ENCODE measurements at regions not wholly inside any gene's neighbourhood (a gene's known extent, or its start where the extent isn't known, plus 50 kb on each side); places are given as distances from the start of the nearest gene placed in this dataset.

- TF ChIP-seq CTCF (IDR thresholded peaks at IDR 0.05) = no peak
- no peak for TF ChIP-seq POLR2A (IDR thresholded peaks at IDR 0.05)
These were observed 233.1 kb downstream of the FOXG1 start for GRCh38 chr14:28999656-29000055.
